Activated CD4-positive, alpha-beta T cell treated with anti-CD3 and anti-CD28 coated beads, Interleukin-2, amount 10 ng/mL, durations not matched to agents 24 days and 14 days (primary cell): ENCODE measurements at regions not wholly inside any gene's neighbourhood (a gene's known extent, or its start where the extent isn't known, plus 50 kb on each side); places are given as distances from the start of the nearest gene placed in this dataset.
"Not testable (repeated sequence)": the region's sequence is repeated elsewhere in the genome, so short reads cannot be mapped to it uniquely, and the experiment has no call there.

Source experiments
- DNase-seq: peaks from one replicate; pipeline ENCODE4 v3.0.0; 2022
- H3K27ac Mint-ChIP-seq: one replicate; pipeline ENCODE4 v1.8.0; 2022; ENCODE audit warnings: mild to moderate bottlenecking, mixed read lengths
- H3K27me3 Mint-ChIP-seq: one replicate; pipeline ENCODE4 v1.8.0; 2022; ENCODE audit warnings: mixed read lengths
- H3K36me3 Mint-ChIP-seq: one replicate; pipeline ENCODE4 v1.8.0; 2022; ENCODE audit warnings: low read depth, mild to moderate bottlenecking, mixed read lengths
- H3K4me1 Mint-ChIP-seq: one replicate; pipeline ENCODE4 v1.8.0; 2021; ENCODE audit warnings: mixed read lengths
- H3K4me3 Mint-ChIP-seq: one replicate; pipeline ENCODE4 v1.8.0; 2022; ENCODE audit warnings: mild to moderate bottlenecking, moderate library complexity, mixed read lengths
- H3K9me3 Mint-ChIP-seq: one replicate; pipeline ENCODE4 v1.8.0; 2021; ENCODE audit warnings: mixed read lengths
- intact Hi-C: fragments of 100-400 bp; cut with micrococcal nuclease; formaldehyde crosslinking; loops from one replicate; pipeline ENCODE4 v1.15.1; 2023

DNA sequence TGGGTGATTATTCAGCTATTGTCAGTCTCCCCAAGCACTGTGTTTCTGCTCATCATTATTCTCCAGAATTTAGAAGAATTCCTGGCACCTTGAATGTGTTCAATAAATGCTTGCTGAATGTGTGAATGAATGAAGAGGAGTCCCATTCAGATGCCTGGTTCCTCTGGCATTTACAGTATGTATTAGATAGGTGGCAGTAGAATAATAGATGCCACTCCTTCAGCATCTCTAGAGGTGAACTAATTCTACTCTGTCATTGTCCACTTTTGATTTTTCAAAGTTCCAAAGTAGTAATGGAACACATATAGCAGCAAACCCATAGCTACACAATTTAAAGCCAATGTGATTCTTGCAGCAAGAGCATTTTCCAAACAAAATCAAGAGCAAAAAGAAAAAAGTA, 118.9 kb upstream of the CEP162 start:
- Mint-ChIP-seq H3K4me1 (no peaks in the 10 kb centered on the region), H3K27ac (no peak overlapping the region), H3K36me3 (no peaks in the 10 kb centered on the region), H3K4me3 (no peak overlapping the region), H3K9me3 (no peaks in the 10 kb centered on the region), H3K27me3 (no peaks in the 10 kb centered on the region)
- intact Hi-C loops, result no loop called here
- DNase-seq, result no peak

GRCh38 chr6:84344005-84344404, 116.6 kb upstream of the CEP162 start:
- Mint-ChIP-seq H3K4me3 (no peak overlapping the region), H3K9me3 (peaks cover 6% of the 10 kb centered on the region), H3K4me1 (no peaks in the 10 kb centered on the region), H3K27me3 (no peaks in the 10 kb centered on the region), H3K36me3 (no peaks in the 10 kb centered on the region), H3K27ac (no peak overlapping the region)
- intact Hi-C loops, result no loop called here
- no peak for DNase-seq

- H3K36me3 Mint-ChIP-seq, result no peaks in the 10 kb centered on the region
- no peak for DNase-seq
- H3K4me1 Mint-ChIP-seq, result no peaks in the 10 kb centered on the region
- H3K4me3 Mint-ChIP-seq, result no peak overlapping the region
- intact Hi-C loops, result no loop called here
- H3K27me3 Mint-ChIP-seq, result no peaks in the 10 kb centered on the region
- no peak overlapping the region for H3K27ac Mint-ChIP-seq
- peaks cover 6% of the 10 kb centered on the region for H3K9me3 Mint-ChIP-seq
Measured at GRCh38 chr6:84340422-84340821, 113.0 kb upstream of the CEP162 start.

DNA sequence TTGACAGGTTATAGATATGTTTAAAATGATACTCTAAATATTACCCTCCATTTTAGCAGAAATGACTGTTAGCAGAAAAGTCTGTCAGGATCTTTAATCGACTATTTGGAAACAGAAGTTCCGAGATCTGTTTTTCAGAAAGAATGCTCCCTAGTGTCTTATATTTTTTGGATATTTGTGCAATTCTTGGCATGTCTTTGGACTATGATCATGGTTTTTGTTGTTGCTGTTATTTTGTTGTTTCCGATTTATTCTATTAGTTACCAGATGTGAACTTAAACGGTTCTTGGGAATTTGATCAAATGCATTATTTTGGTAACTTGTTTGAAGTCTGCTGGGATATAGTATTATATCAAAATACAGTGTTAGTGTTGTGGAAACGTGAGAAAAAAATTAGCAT, 106.4 kb upstream of the CEP162 start:
- Mint-ChIP-seq H3K36me3 (no peaks in the 10 kb centered on the region), H3K4me3 (no peak overlapping the region), H3K27me3 (no peaks in the 10 kb centered on the region), H3K4me1 (no peaks in the 10 kb centered on the region), H3K27ac (no peak overlapping the region), H3K9me3 (no peaks in the 10 kb centered on the region)
- no peak for DNase-seq
- intact Hi-C loops, result no loop called here

- H3K36me3 Mint-ChIP-seq, result no peaks in the 10 kb centered on the region
- no peaks in the 10 kb centered on the region for H3K4me1 Mint-ChIP-seq
- intact Hi-C loops, result no loop called here
- no peak overlapping the region for H3K27ac Mint-ChIP-seq
- no peak for DNase-seq
- H3K27me3 Mint-ChIP-seq, result no peaks in the 10 kb centered on the region
- H3K9me3 Mint-ChIP-seq, result no peaks in the 10 kb centered on the region
- no peak overlapping the region for H3K4me3 Mint-ChIP-seq
Measured at GRCh38 chr6:84332139-84333034, 104.9 kb upstream of the CEP162 start.

- Mint-ChIP-seq H3K9me3 (no peaks in the 10 kb centered on the region), H3K27me3 (no peaks in the 10 kb centered on the region), H3K27ac (no peak overlapping the region), H3K36me3 (no peaks in the 10 kb centered on the region), H3K4me3 (no peak overlapping the region), H3K4me1 (no peaks in the 10 kb centered on the region)
- DNase-seq, result no peak
- intact Hi-C loops, result no loop called here
Measured at GRCh38 chr6:84330325-84330724, 102.9 kb upstream of the CEP162 start.

DNA sequence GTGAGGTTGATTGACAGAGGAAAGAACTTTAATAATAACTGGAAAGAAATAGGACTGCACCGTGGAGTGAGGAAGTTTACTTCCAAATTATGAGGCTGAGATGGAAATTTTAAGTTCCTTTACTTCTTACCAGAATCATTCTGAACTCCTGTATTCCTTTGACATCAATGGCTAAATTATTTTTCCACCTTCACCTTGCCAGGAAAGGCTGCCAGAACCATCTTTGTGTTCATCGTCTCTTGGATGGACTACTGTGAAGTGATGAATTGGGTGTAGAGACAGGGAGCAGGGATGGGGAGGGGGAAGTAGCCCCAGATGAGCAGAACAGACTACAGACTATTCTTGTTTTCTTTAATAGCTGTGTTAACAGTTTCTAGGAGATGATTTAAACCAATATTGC, 102.1 kb upstream of the CEP162 start:
- DNase-seq, result no peak
- Mint-ChIP-seq H3K36me3 (no peaks in the 10 kb centered on the region), H3K27ac (no peak overlapping the region), H3K27me3 (no peaks in the 10 kb centered on the region), H3K9me3 (no peaks in the 10 kb centered on the region), H3K4me3 (no peak overlapping the region), H3K4me1 (no peaks in the 10 kb centered on the region)
- intact Hi-C loops, result no loop called here

DNA sequence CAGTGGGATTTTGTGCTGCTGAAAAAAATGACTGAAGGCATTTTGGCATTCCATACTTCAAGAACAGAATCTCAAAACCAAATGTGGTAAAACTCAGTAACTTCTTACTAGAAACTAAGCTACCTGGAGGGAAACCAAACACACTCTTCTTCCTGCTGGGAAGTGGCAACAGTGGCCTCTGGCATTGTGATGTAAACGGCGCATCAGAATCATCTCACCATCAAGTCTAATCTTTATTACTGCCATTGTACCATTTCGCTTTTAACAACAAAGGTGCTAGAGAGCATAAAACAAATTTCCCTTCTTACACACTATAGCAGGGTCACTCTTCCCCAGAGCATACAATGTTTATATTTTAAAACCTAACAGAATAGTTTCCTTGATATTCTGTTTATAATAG, 101.6 kb upstream of the CEP162 start:
- Mint-ChIP-seq H3K36me3 (no peaks in the 10 kb centered on the region), H3K27ac (no peak overlapping the region), H3K4me1 (no peaks in the 10 kb centered on the region), H3K9me3 (no peaks in the 10 kb centered on the region), H3K4me3 (no peak overlapping the region), H3K27me3 (no peaks in the 10 kb centered on the region)
- intact Hi-C loops, result no loop called here
- no peak for DNase-seq

DNA sequence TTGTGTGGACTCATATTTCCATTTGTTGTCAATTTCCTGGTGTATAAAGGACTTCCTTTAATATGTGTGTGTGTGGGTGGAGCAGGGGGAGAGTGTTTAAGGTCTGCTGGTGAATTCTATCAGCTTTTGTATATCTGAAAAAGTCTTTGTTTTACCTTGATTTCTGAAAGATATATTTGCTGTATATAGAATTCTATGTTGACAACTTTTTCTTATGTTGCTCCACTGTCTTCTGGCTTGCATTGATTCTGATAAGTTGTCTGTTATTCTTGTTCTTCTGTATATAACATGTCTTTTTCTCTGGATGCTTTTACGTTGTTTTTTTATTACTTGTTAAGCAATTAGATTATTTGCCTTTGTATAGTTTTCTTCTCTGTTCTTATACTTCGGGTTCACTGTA, 90.0 kb upstream of the CEP162 start:
- no peak overlapping the region for H3K4me3 Mint-ChIP-seq
- intact Hi-C loops, result no loop called here

GRCh38 chr6:84314377-84314898, 87.0 kb upstream of the CEP162 start:
- no peaks in the 10 kb centered on the region for H3K9me3 Mint-ChIP-seq
- no peak for DNase-seq
- H3K4me3 Mint-ChIP-seq, result no peak overlapping the region
- H3K27ac Mint-ChIP-seq, result no peak overlapping the region
- no peaks in the 10 kb centered on the region for H3K27me3 Mint-ChIP-seq
- H3K36me3 Mint-ChIP-seq, result no peaks in the 10 kb centered on the region
- H3K4me1 Mint-ChIP-seq, result no peaks in the 10 kb centered on the region
- intact Hi-C loops, result no loop called here

More for the DNA sequence above, 90.0 kb upstream of the CEP162 start:
- no peaks in the 10 kb centered on the region for H3K27me3 Mint-ChIP-seq
- no peaks in the 10 kb centered on the region for H3K36me3 Mint-ChIP-seq
- no peak for DNase-seq
- no peaks in the 10 kb centered on the region for H3K4me1 Mint-ChIP-seq
- no peak overlapping the region for H3K27ac Mint-ChIP-seq
- H3K9me3 Mint-ChIP-seq, result no peaks in the 10 kb centered on the region

DNA sequence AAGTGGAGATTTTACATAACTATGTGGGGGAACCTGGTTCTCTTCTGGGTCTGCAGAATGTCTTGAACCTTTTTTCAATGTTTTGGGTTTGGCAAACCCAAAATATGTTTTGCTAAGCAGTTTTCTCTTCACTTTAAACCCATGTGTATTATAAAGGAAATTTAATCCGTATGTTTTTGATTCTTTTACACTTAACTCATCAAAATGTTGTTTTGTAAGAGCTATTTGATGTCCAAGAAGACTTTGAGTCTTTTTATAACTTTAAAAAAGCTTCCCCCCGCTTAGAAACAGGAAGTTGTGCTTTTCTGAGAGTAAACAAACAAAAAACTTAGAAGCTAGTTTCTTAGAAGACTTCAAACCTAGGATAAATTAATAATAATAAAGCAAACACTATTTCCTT, 81.9 kb upstream of the CEP162 start:
- H3K27me3 Mint-ChIP-seq, result no peaks in the 10 kb centered on the region
- DNase-seq, result no peak
- no peak overlapping the region for H3K4me3 Mint-ChIP-seq
- no peaks in the 10 kb centered on the region for H3K9me3 Mint-ChIP-seq
- H3K4me1 Mint-ChIP-seq, result no peaks in the 10 kb centered on the region
- no peaks in the 10 kb centered on the region for H3K36me3 Mint-ChIP-seq
- no peak overlapping the region for H3K27ac Mint-ChIP-seq
- intact Hi-C loops, result no loop called here

DNA sequence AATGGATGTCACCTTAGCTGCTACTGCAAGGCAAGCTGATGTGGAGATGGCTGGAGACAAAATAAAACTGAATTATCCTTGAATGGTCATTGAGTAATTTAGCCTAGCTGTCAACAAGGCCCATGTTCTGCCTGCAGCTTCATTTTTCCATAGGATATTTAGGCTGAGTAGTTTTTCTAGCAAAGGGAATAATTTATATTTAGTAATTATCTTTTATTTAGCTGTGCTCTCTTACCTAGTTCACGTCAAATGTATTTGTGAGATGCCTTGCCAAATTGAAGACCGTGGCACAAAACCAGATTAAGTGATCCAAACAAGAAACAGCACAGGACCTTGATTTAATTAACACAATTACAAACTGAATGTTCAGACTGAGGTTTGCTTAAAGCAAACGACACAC, 77.4 kb upstream of the CEP162 start:
- Mint-ChIP-seq H3K36me3 (no peaks in the 10 kb centered on the region), H3K27me3 (no peaks in the 10 kb centered on the region), H3K9me3 (no peaks in the 10 kb centered on the region)

DNA sequence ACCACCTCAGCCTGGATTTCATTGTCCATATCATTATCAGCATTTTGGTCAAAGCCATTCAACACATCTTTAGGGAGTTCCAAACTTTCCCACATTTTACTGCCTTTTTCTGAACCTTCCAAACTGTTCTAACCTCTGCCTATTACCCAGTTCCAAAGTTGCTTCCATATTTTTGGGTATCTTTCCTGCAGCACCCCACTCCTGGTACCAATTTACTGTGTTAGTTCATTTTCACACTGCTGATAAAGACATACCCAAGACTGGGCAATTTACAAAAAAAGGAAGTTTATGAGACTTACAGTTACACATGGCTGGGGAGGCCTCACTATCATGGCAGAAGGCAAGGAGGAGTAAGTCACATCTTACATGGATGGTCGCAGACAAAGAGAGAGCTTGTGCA, 63.6 kb upstream of the CEP162 start:
- H3K27ac Mint-ChIP-seq, DNase-seq, intact Hi-C loops: not testable (repeated sequence)

More for the DNA sequence above, 77.4 kb upstream of the CEP162 start:
- Mint-ChIP-seq H3K4me1 (no peaks in the 10 kb centered on the region), H3K4me3 (no peak overlapping the region), H3K27ac (no peak overlapping the region)
- intact Hi-C loops, result no loop called here
- no peak for DNase-seq

DNA sequence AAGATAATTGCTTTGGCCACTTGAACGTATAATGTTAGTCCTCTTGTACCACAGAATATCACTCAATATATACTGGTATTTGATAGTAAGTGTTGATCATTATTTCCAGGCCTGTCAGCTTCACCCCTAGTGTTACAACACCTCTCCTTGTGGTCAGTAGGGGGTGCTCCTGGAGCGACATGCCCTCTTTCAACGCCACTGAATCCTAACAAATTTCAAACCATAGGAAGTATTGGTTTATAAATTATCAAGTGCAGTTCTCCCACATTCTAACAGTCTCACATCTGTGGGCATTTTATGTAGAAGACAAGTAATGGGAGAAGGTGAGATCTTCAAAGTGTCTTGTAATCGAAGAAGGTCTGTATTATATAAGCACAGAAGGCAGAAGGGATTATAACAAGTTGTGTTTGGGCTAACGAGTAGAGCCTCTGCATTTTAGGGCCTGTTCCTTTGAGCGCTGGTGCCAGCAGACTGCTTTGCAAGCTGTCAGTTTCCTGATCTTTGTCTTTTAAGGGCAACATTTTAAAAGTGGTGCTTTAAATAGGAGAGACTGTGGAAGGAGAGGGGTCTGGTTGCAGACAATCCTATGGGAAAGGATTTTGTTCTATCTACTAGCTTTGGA, 57.1 kb upstream of the CEP162 start:
- Mint-ChIP-seq H3K36me3 (no peaks in the 10 kb centered on the region), H3K4me1 (no peaks in the 10 kb centered on the region), H3K27me3 (no peaks in the 10 kb centered on the region), H3K27ac (no peak overlapping the region), H3K9me3 (no peaks in the 10 kb centered on the region), H3K4me3 (no peak overlapping the region)
- DNase-seq, result no peak
- intact Hi-C loops, result no loop called here

More for the DNA sequence above, 63.6 kb upstream of the CEP162 start:
- H3K9me3 Mint-ChIP-seq, H3K4me3 Mint-ChIP-seq, H3K36me3 Mint-ChIP-seq, H3K4me1 Mint-ChIP-seq, H3K27me3 Mint-ChIP-seq: not testable (repeated sequence)
